CD4-positive, alpha-beta memory T cell (primary cell): ENCODE measurements at regions not wholly inside any gene's neighbourhood (a gene's known extent, or its start where the extent isn't known, plus 50 kb on each side); places are given as distances from the start of the nearest gene placed in this dataset.

Experiments
- CTCF ChIA-PET: fragments of 350-600 bp; sonication (Branson Sonifier 250); formaldehyde crosslinking; loops from one replicate; lab custom pipeline; 2021; ENCODE audit warnings: inconsistent platforms; ENCODE audit not compliant: partially characterized antibody; lab: Charles Lee
- POLR2A ChIA-PET: fragments of 350-600 bp; sonication (Branson Sonifier 250); formaldehyde crosslinking; loops from one replicate; lab custom pipeline; 2021; ENCODE audit not compliant: partially characterized antibody; lab: Charles Lee
- DNase-seq, 5 donors: peaks; one replicate each; pipeline versions ENCODE4 v3.0.0 to v3.0.0-alpha.2; 2020 to 2022; ENCODE audit warnings: mixed read lengths in 1 of 5
- H3K27ac ChIP-seq: one replicate; pipeline ENCODE4 v1.7.0; 2013; ENCODE audit warnings: low read depth, low read length
- H3K27me3 ChIP-seq: 2 replicates; pipeline ENCODE4 v1.7.0; 2013; ENCODE audit warnings: mild to moderate bottlenecking, low read length, moderate library complexity; ENCODE audit not compliant: insufficient read depth
- H3K36me3 ChIP-seq: 2 replicates; pipeline ENCODE4 v1.7.0; 2013; ENCODE audit warnings: mild to moderate bottlenecking, low read length, moderate library complexity; ENCODE audit not compliant: insufficient read depth
- H3K4me1 ChIP-seq: 2 replicates; pipeline ENCODE4 v1.7.0; 2013; ENCODE audit warnings: mild to moderate bottlenecking, low read length, moderate library complexity; ENCODE audit not compliant: insufficient read depth
- H3K4me3 ChIP-seq, 2 donors: one replicate each; pipeline ENCODE4 v1.7.0; 2013; ENCODE audit warnings: low read length in 2 of 2, mild to moderate bottlenecking in 1 of 2
- H3K9me3 ChIP-seq, 2 donors: one replicate each; pipeline ENCODE4 v1.7.0; 2013; ENCODE audit warnings: low read length in 2 of 2, control low read depth in 1 of 2; ENCODE audit not compliant: control insufficient read depth in 1 of 2
- H3K27ac Mint-ChIP-seq, 7 donors: one replicate each; pipeline ENCODE4 v1.8.0; 2020 to 2021; ENCODE audit warnings: mixed read lengths in 7 of 7, mild to moderate bottlenecking in 6 of 7, inconsistent platforms in 3 of 7, moderate library complexity in 3 of 7
- H3K27me3 Mint-ChIP-seq, 2 donors: one replicate each; pipeline ENCODE4 v1.8.0; 2020 to 2021; ENCODE audit warnings: mixed read lengths in 2 of 2
- H3K36me3 Mint-ChIP-seq, 2 donors: one replicate each; pipeline ENCODE4 v1.8.0; 2020 to 2021; ENCODE audit warnings: mixed read lengths in 2 of 2, inconsistent platforms in 1 of 2, mild to moderate bottlenecking in 1 of 2
- H3K4me1 Mint-ChIP-seq, 4 donors: one replicate each; pipeline ENCODE4 v1.8.0; 2020 to 2021; ENCODE audit warnings: mixed read lengths in 4 of 4, mild to moderate bottlenecking in 1 of 4
- H3K4me3 Mint-ChIP-seq, 8 donors: one replicate each; pipeline ENCODE4 v1.8.0; 2020 to 2021; ENCODE audit warnings: mixed read lengths in 8 of 8, mild to moderate bottlenecking in 7 of 8, moderate library complexity in 6 of 8, inconsistent platforms in 3 of 8
- H3K9me3 Mint-ChIP-seq, 8 donors: one replicate each; pipeline ENCODE4 v1.8.0; 2020 to 2021; ENCODE audit warnings: mixed read lengths in 8 of 8, mild to moderate bottlenecking in 5 of 8, inconsistent platforms in 3 of 8, moderate library complexity in 1 of 8
- intact Hi-C: fragments of 100-400 bp; cut with micrococcal nuclease; formaldehyde crosslinking; loops from one replicate; pipeline ENCODE4 v1.15.1; 2023

DNA sequence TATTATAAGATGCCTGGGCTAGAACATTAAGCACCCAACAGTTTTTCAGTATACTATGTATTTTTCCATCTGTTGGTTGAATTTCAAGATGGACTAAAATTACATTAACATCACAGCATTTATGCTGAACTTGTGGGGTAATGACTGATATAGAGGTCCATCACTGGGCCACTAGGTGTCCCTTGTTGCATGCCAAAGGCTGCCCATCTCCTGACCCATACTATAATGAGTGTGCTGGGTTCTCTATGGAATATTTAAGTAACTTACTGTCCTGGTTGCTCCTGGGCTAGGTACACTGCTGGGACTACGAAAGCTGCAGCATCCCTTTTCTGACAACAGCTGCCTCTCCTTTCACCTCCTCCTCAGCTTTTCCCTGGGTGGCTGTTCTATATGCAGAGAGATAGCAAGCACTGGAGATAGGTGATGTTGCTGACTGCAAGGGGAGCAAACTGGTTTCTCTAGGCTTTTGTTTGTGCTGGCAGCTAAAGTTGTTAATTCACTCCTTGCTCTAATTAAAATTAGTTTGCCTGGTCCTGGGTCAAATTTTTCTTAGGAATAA, 138.6 kb upstream of the TRHDE start:
- intact Hi-C loops: no loop called here
- Histone ChIP-seq H3K27me3 (no peaks in the 10 kb centered on the region), H3K27ac (no peak overlapping the region), H3K4me1 (no peaks in the 10 kb centered on the region), H3K9me3 (no peaks in the 10 kb centered on the region), H3K4me3 (no peak overlapping the region), H3K36me3 (no peaks in the 10 kb centered on the region)
- Mint-ChIP-seq H3K27me3 (no peaks in the 10 kb centered on the region), H3K9me3 (peaks cover 0 to 1% (median 0%) of the 10 kb centered on the region in 8 donors), H3K36me3 (no peaks in the 10 kb centered on the region), H3K27ac (no peak overlapping the region), H3K4me3 (no peak overlapping the region), H3K4me1 (no peaks in the 10 kb centered on the region)
- no peak for DNase-seq
- ChIA-PET CTCF (interaction anchor here (0.6 kb wide), 1 partner anchor 13 kb away, joined by 3 read pairs; no protein-coding TSS in a partner anchor), POLR2A (no interaction called here)

DNA sequence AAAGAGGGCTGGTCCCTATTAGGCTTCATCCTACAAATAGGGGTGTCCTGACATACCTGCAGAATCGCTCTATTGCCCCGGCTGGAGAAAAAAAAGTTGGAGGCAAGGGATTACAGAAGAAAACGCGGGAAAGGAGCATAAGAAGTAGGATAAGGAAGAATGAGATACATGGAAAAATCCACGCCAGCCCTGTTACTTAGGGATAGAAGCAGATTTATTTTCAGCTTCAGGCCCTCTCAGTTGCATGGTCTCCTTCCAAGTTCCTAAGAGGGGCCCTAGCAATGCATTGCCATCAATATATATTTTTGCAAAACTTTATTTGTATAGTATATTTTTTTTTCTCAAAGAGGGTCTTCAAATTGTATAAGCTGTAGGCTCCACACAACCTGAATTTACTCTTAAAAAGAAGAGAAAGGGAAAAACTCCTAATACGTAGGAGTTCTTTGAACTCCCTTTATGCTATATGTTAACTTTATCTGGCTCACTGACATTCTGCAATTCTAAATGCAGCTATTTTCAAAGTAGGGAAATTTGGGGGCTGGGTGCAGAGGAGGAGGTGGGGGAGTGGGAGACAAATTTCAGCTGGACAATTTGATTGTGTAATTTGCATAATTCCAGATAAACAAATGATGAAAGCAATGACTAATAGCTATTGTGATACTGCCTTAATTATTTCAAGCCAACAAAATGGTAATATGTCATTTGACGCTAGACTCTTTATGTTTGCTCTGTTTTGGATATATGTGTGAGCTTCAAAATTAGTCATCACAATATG, 137.7 kb upstream of the TRHDE start:
- DNase-seq: no peak

DNA sequence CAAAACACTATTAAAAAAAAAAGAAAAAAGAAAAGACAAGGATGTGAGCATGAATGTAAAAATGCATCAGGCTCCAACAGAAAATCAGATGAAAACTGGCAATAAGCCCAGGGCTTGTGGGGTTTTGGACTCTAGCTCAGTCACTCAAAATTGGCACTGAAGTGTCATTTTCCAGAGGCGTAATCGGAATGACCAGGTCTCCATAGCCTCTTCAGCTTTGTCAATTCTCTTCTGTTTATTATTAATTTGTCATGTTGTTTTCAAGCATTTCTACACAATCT, 137.2 kb upstream of the TRHDE start:
- no peaks in the 10 kb centered on the region for H3K27me3 Mint-ChIP-seq

More for the DNA sequence above, 137.7 kb upstream of the TRHDE start:
- H3K4me1 Mint-ChIP-seq: no peaks in the 10 kb centered on the region
- Histone ChIP-seq H3K4me3 (no peak overlapping the region), H3K36me3 (no peaks in the 10 kb centered on the region), H3K27me3 (no peaks in the 10 kb centered on the region), H3K4me1 (no peaks in the 10 kb centered on the region), H3K9me3 (no peaks in the 10 kb centered on the region), H3K27ac (no peak overlapping the region)
- no peaks in the 10 kb centered on the region for H3K9me3 Mint-ChIP-seq
- H3K4me3 Mint-ChIP-seq: no peak overlapping the region
- no peaks in the 10 kb centered on the region for H3K27me3 Mint-ChIP-seq
- ChIA-PET CTCF (interaction anchor here (0.6 to 0.9 kb wide), 2 partner anchors 10 to 14 kb away, joined by 3 read pairs; no protein-coding TSS in a partner anchor), POLR2A (no interaction called here)
- no peak overlapping the region for H3K27ac Mint-ChIP-seq
- H3K36me3 Mint-ChIP-seq: no peaks in the 10 kb centered on the region
- intact Hi-C loops: no loop called here

DNA sequence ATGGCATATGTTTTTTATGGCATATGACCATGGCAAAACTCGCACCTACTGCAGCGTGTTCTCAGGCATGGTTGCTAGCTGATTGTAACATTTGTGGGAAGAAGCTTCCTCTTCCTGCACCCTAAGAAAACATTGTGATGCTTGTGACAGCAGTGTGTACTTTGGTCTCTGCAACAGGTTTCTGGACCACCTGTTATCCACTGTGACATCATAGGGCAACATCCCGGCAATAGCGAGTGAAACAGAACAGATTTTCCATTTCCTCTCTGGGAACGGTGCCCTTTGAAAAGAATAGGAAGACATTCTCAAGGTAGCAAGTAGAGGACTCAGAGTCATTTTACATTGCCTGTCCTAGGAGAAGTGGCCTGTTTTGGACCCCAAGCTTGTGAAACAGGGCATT, 135.4 kb upstream of the TRHDE start:
- H3K27ac Mint-ChIP-seq: no peak overlapping the region
- Histone ChIP-seq H3K4me3 (no peak overlapping the region), H3K9me3 (no peaks in the 10 kb centered on the region), H3K4me1 (no peaks in the 10 kb centered on the region), H3K27me3 (no peaks in the 10 kb centered on the region), H3K27ac (no peak overlapping the region), H3K36me3 (no peaks in the 10 kb centered on the region)
- no peaks in the 10 kb centered on the region for H3K9me3 Mint-ChIP-seq
- no peak for DNase-seq
- intact Hi-C loops: no loop called here
- POLR2A ChIA-PET: no interaction called here
- no peaks in the 10 kb centered on the region for H3K36me3 Mint-ChIP-seq
- no peak overlapping the region for H3K4me3 Mint-ChIP-seq
- no peaks in the 10 kb centered on the region for H3K4me1 Mint-ChIP-seq
- no peaks in the 10 kb centered on the region for H3K27me3 Mint-ChIP-seq
- CTCF ChIA-PET: no interaction called here

More for the DNA sequence above, 137.2 kb upstream of the TRHDE start:
- no peaks in the 10 kb centered on the region for H3K9me3 ChIP-seq
- no peak for DNase-seq
- H3K9me3 Mint-ChIP-seq: no peaks in the 10 kb centered on the region
- no peak overlapping the region for H3K27ac Mint-ChIP-seq
- H3K36me3 ChIP-seq: no peaks in the 10 kb centered on the region
- H3K36me3 Mint-ChIP-seq: no peaks in the 10 kb centered on the region
- no peak overlapping the region for H3K4me3 ChIP-seq
- intact Hi-C loops: no loop called here
- no peaks in the 10 kb centered on the region for H3K4me1 ChIP-seq
- H3K4me1 Mint-ChIP-seq: no peaks in the 10 kb centered on the region
- ChIA-PET POLR2A (no interaction called here), CTCF (interaction anchor here (0.9 kb wide), 1 partner anchor 9 kb away, joined by 3 read pairs; no protein-coding TSS in a partner anchor)
- H3K4me3 Mint-ChIP-seq: no peak overlapping the region
- no peaks in the 10 kb centered on the region for H3K27me3 ChIP-seq
- no peak overlapping the region for H3K27ac ChIP-seq

DNA sequence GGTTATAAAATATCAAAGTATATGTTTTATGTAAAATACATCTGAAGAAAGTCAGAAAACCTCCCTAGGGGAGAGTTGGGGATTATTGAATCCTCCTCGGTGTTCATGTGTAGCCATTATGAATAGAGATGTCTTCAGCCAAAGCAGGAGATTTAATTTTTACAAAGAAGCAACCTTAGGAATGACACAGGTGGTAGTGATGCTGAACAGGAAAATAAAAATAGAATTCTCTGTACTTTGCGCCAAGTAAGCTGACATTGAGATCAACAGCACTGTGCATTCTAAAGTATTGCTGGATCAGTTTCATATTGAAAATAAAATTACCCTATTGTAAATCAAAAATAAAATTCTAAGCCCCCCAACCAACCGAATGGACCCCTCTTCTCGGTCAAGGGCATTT, 132.8 kb upstream of the TRHDE start:
- Histone ChIP-seq H3K9me3 (no peaks in the 10 kb centered on the region), H3K27me3 (no peaks in the 10 kb centered on the region), H3K36me3 (no peaks in the 10 kb centered on the region), H3K4me1 (no peaks in the 10 kb centered on the region), H3K4me3 (no peak overlapping the region), H3K27ac (no peak overlapping the region)
- no peaks in the 10 kb centered on the region for H3K9me3 Mint-ChIP-seq
- intact Hi-C loops: no loop called here
- no peak for DNase-seq
- CTCF ChIA-PET: no interaction called here
- no peak overlapping the region for H3K4me3 Mint-ChIP-seq
- H3K27ac Mint-ChIP-seq: no peak overlapping the region
- H3K36me3 Mint-ChIP-seq: no peaks in the 10 kb centered on the region
- no peaks in the 10 kb centered on the region for H3K27me3 Mint-ChIP-seq
- POLR2A ChIA-PET: no interaction called here
- H3K4me1 Mint-ChIP-seq: no peaks in the 10 kb centered on the region

DNA sequence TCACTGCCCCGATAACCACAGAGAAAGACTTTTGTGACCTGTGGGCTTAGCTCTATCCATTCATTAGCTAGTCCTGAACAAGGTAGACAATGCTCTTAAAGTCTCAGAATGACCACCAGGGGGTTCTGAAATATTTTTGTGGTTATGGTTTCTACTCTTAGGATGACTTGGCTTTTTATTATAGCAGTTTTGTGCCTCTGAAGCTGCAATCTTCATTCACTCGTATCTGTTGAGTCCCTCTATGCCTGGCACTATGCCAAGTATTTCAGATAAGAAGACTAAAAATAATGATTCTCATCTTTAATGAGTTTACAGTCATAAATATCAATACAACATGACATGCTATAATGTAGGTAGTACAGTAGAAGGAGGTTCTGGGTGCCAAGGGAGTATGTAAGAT, 130.8 kb upstream of the TRHDE start:
- H3K27me3 Mint-ChIP-seq: no peaks in the 10 kb centered on the region
- CTCF ChIA-PET: no interaction called here
- Histone ChIP-seq H3K27ac (no peak overlapping the region), H3K36me3 (no peaks in the 10 kb centered on the region), H3K27me3 (no peaks in the 10 kb centered on the region), H3K4me3 (no peak overlapping the region), H3K9me3 (no peaks in the 10 kb centered on the region), H3K4me1 (no peaks in the 10 kb centered on the region)
- POLR2A ChIA-PET: no interaction called here
- no peak for DNase-seq
- H3K9me3 Mint-ChIP-seq: no peaks in the 10 kb centered on the region
- H3K27ac Mint-ChIP-seq: no peak overlapping the region
- intact Hi-C loops: no loop called here
- no peak overlapping the region for H3K4me3 Mint-ChIP-seq
- H3K4me1 Mint-ChIP-seq: no peaks in the 10 kb centered on the region
- H3K36me3 Mint-ChIP-seq: no peaks in the 10 kb centered on the region

DNA sequence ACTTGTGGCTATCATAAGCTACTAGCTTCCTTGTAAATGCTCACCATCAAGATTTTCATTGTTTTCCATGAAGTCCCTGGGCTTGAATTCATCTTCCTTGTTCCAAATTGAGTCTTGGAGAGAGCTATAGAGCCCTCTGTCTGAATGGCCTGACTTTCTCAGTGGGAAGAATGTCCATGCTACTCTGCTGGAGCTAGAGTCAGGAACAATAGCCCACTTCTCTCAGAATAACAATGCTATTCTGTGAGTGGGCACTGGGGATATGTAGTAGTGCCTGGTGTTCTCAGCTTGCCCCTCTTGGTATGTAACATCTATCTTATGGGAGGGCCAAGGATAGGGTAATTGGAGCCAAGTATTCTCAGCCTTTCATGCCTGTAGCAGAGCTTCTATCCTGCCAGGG, 127.6 kb upstream of the TRHDE start:
- POLR2A ChIA-PET: no interaction called here
- no peaks in the 10 kb centered on the region for H3K4me1 ChIP-seq
- no peaks in the 10 kb centered on the region for H3K4me1 Mint-ChIP-seq
- H3K4me3 ChIP-seq: no peak overlapping the region
- H3K36me3 ChIP-seq: no peaks in the 10 kb centered on the region
- no peak overlapping the region for H3K27ac ChIP-seq
- no peaks in the 10 kb centered on the region for H3K27me3 Mint-ChIP-seq
- no peak overlapping the region for H3K4me3 Mint-ChIP-seq
- H3K27me3 ChIP-seq: no peaks in the 10 kb centered on the region
- H3K9me3 Mint-ChIP-seq: no peaks in the 10 kb centered on the region
- intact Hi-C loops: no loop called here
- CTCF ChIA-PET: interaction anchor here (1.0 kb wide), 1 partner anchor 10 kb away, joined by 3 read pairs; no protein-coding TSS in a partner anchor
- H3K36me3 Mint-ChIP-seq: no peaks in the 10 kb centered on the region
- H3K27ac Mint-ChIP-seq: no peak overlapping the region
- no peak for DNase-seq
- no peaks in the 10 kb centered on the region for H3K9me3 ChIP-seq
